Tibial nerve (tissue), 4 donors: ENCODE measurements at regions not wholly inside any gene's neighbourhood (a gene's known extent, or its start where the extent isn't known, plus 50 kb on each side); places are given as distances from the start of the nearest gene placed in this dataset.
"Not testable (repeated sequence)": the region's sequence is repeated elsewhere in the genome, so short reads cannot be mapped to it uniquely, and the experiment has no call there.

ENCODE experiments used
- DNase-seq, 2 donors: peaks; one replicate each; pipeline ENCODE4 v3.0.0-alpha.2; 2019; ENCODE audit warnings: low spot score in 2 of 2
- H3K27ac ChIP-seq, 4 donors: fragments of 200-600 bp; sonication (generic) in 3 of 4; one replicate each; pipeline ENCODE4 v1.5.1; 2017 to 2019; ENCODE audit warnings: mild to moderate bottlenecking in 1 of 4
- H3K27me3 ChIP-seq, 2 donors: fragments of 200-600 bp; sonication (generic) in 1 of 2; one replicate each; pipeline versions ENCODE4 v1.5.1 to v1.6.0; 2017 to 2019
- H3K36me3 ChIP-seq, 3 donors: fragments of 200-600 bp; sonication (generic); one replicate each; pipeline ENCODE4 v1.5.1; 2018 to 2019
- H3K4me1 ChIP-seq, 4 donors: fragments of 200-600 bp; sonication (generic) in 3 of 4; one replicate each; pipeline ENCODE4 v1.5.1; 2017 to 2019
- H3K4me3 ChIP-seq, 4 donors: fragments of 200-600 bp; sonication (generic) in 3 of 4; one replicate each; pipeline ENCODE4 v1.5.1; 2017 to 2019; ENCODE audit warnings: mild to moderate bottlenecking in 1 of 4, moderate library complexity in 1 of 4
- H3K9me3 ChIP-seq, 4 donors: fragments of 200-600 bp; sonication (generic) in 3 of 4; one replicate each; pipeline ENCODE4 v1.5.1; 2017 to 2019
- CTCF ChIP-seq, 5 experiments: fragments of 200-600 bp in 3 of 5; fragments of 450-650 bp in 2 of 5; sonication (generic) in 3 of 5; IDR thresholded peaks; one replicate each; pipeline ENCODE4 v1.5.1; 2016 to 2019; ENCODE audit warnings: antibody characterized with exemption in 5 of 5, mild to moderate bottlenecking in 3 of 5, moderate library complexity in 2 of 5
- EP300 ChIP-seq, 2 donors: sonication (generic); formaldehyde crosslinking; IDR thresholded peaks; one replicate each; pipeline ENCODE4 v1.6.1; 2017; ENCODE audit warnings: antibody characterized with exemption in 2 of 2, mild to moderate bottlenecking in 1 of 2
- POLR2A ChIP-seq, 2 donors: fragments of 450-650 bp; IDR thresholded peaks; one replicate each; pipeline ENCODE4 v1.6.1; 2017; ENCODE audit warnings: antibody characterized with exemption in 2 of 2, mild to moderate bottlenecking in 2 of 2, moderate library complexity in 2 of 2
- WGBS, 2 donors: methylation state at CpG; one replicate each; pipeline ENCODE4 v1.1.5; 2018; 5-methylcytosine and 5-hydroxymethylcytosine counted together

GRCh38 chr3:67064105-67064504 lies 66.0 kb downstream of the KBTBD8 start:
- no peak overlapping the region for H3K4me3 ChIP-seq
- H3K27ac ChIP-seq = no peak overlapping the region
- H3K27me3 ChIP-seq = no peaks in the 10 kb centered on the region
- no peak for DNase-seq
- no peaks in the 10 kb centered on the region for H3K36me3 ChIP-seq
- TF ChIP-seq CTCF (IDR thresholded peaks at IDR 0.05) (no peak), EP300 (IDR thresholded peaks at IDR 0.05) (no peak), POLR2A (IDR thresholded peaks at IDR 0.05) (no peak)
- WGBS, 2 donors = 67 to 68% methylated on average over 3 of the region's 3 CpGs
- H3K4me1 ChIP-seq = no peaks in the 10 kb centered on the region
- H3K9me3 ChIP-seq = no peaks in the 10 kb centered on the region

GRCh38 chr3:67067251-67067650 lies 69.1 kb downstream of the KBTBD8 start:
- Histone ChIP-seq H3K4me3 (no peak overlapping the region), H3K27ac (no peak overlapping the region), H3K36me3 (no peaks in the 10 kb centered on the region), H3K27me3 (no peaks in the 10 kb centered on the region), H3K4me1 (no peaks in the 10 kb centered on the region), H3K9me3 (no peaks in the 10 kb centered on the region)
- DNase-seq = no peak
- 69 to 76% methylated on average over 4 of the region's 4 CpGs for WGBS, 2 donors
- no peak for TF ChIP-seq POLR2A (IDR thresholded peaks at IDR 0.05)
- no peak for TF ChIP-seq EP300 (IDR thresholded peaks at IDR 0.05)
- TF ChIP-seq CTCF (IDR thresholded peaks at IDR 0.05) = no peak

GRCh38 chr3:67072640-67073039 lies 74.5 kb downstream of the KBTBD8 start:
- WGBS, 2 donors = 93 to 96% methylated on average over 2 of the region's 2 CpGs
- DNase-seq, H3K36me3 ChIP-seq, H3K4me1 ChIP-seq, H3K27ac ChIP-seq, H3K4me3 ChIP-seq, H3K9me3 ChIP-seq, H3K27me3 ChIP-seq: not testable (repeated sequence)

- no peak for DNase-seq
- Histone ChIP-seq H3K4me1 (no peaks in the 10 kb centered on the region), H3K27me3 (no peaks in the 10 kb centered on the region), H3K4me3 (no peak overlapping the region), H3K27ac (no peak overlapping the region), H3K36me3 (no peaks in the 10 kb centered on the region), H3K9me3 (no peaks in the 10 kb centered on the region)
- 90 to 94% methylated on average over 1 of the region's 1 CpG for whole genome bisulfite sequencing, 2 donors
- no peak for TF ChIP-seq CTCF (IDR thresholded peaks at IDR 0.05)
- TF ChIP-seq EP300 (IDR thresholded peaks at IDR 0.05) = no peak
- TF ChIP-seq POLR2A (IDR thresholded peaks at IDR 0.05) = no peak
Observed at GRCh38 chr3:67073812-67074211, 75.7 kb downstream of the KBTBD8 start.

GRCh38 chr3:67075295-67075694 lies 77.2 kb downstream of the KBTBD8 start:
- TF ChIP-seq EP300 (IDR thresholded peaks at IDR 0.05) (no peak), CTCF (IDR thresholded peaks at IDR 0.05) (no peak), POLR2A (IDR thresholded peaks at IDR 0.05) (no peak)
- no peak for DNase-seq
- Histone ChIP-seq H3K36me3 (no peaks in the 10 kb centered on the region), H3K9me3 (no peaks in the 10 kb centered on the region), H3K4me1 (no peaks in the 10 kb centered on the region), H3K4me3 (no peak overlapping the region), H3K27me3 (no peaks in the 10 kb centered on the region), H3K27ac (no peak overlapping the region)
- WGBS, 2 donors = 83 to 97% methylated on average over 2 of the region's 2 CpGs

- no peak for TF ChIP-seq POLR2A (IDR thresholded peaks at IDR 0.05)
- TF ChIP-seq EP300 (IDR thresholded peaks at IDR 0.05) = no peak
- TF ChIP-seq CTCF (IDR thresholded peaks at IDR 0.05) = no peak
- H3K9me3 ChIP-seq = no peaks in the 10 kb centered on the region
- WGBS, 2 donors = 59 to 61% methylated on average over 2 of the region's 2 CpGs
- no peak overlapping the region for H3K4me3 ChIP-seq
- no peak overlapping the region for H3K27ac ChIP-seq
- H3K4me1 ChIP-seq = no peaks in the 10 kb centered on the region
- no peaks in the 10 kb centered on the region for H3K36me3 ChIP-seq
- no peak for DNase-seq
- H3K27me3 ChIP-seq = no peaks in the 10 kb centered on the region
Observed at GRCh38 chr3:67076607-67077006, 78.5 kb downstream of the KBTBD8 start.
